Liver (tissue), 8 donors: ENCODE measurements at regions not wholly inside any gene's neighbourhood (a gene's known extent, or its start where the extent isn't known, plus 50 kb on each side); places are given as distances from the start of the nearest gene placed in this dataset.

Source experiments
- DNase-seq: peaks from one replicate; pipeline ENCODE4 v3.0.0-alpha.2; 2017; ENCODE audit warnings: low spot score
- H3K27ac ChIP-seq, 2 donors: one replicate each; pipeline ENCODE4 v1.7.0; 2013; ENCODE audit warnings: inconsistent platforms in 2 of 2, low read length in 2 of 2, control low read depth in 1 of 2, low read depth in 1 of 2, mild to moderate bottlenecking in 1 of 2
- H3K27me3 ChIP-seq, 4 donors: one replicate each; pipeline versions ENCODE4 v1.6.1 to v1.7.0; 2013; ENCODE audit warnings: low read length in 3 of 4, inconsistent platforms in 1 of 4, mild to moderate bottlenecking in 1 of 4, moderate library complexity in 1 of 4; ENCODE audit not compliant: control insufficient read depth in 4 of 4, insufficient read depth in 4 of 4
- H3K36me3 ChIP-seq, 4 donors: one replicate each; pipeline versions ENCODE4 v1.6.1 to v1.7.0; 2013; ENCODE audit warnings: low read length in 3 of 4, mild to moderate bottlenecking in 3 of 4, low read depth in 1 of 4, moderate library complexity in 1 of 4; ENCODE audit not compliant: control insufficient read depth in 4 of 4, insufficient read depth in 3 of 4
- H3K4me1 ChIP-seq, 4 donors: one replicate each; pipeline versions ENCODE4 v1.6.1 to v1.7.0; 2013; ENCODE audit warnings: low read length in 3 of 4, mild to moderate bottlenecking in 3 of 4, moderate library complexity in 1 of 4; ENCODE audit not compliant: control insufficient read depth in 4 of 4, insufficient read depth in 4 of 4
- H3K4me3 ChIP-seq, 3 donors: one replicate each; pipeline versions ENCODE4 v1.6.1 to v1.7.0; 2013; ENCODE audit warnings: low read length in 3 of 3, control low read depth in 1 of 3, low read depth in 1 of 3, mild to moderate bottlenecking in 1 of 3
- H3K9ac ChIP-seq, 2 donors: one replicate each; pipeline ENCODE4 v1.7.0; 2013; ENCODE audit warnings: low read length in 2 of 2, mild to moderate bottlenecking in 2 of 2, moderate library complexity in 2 of 2, control low read depth in 1 of 2, low read depth in 1 of 2
- H3K9me3 ChIP-seq, 4 donors: one replicate each; pipeline versions ENCODE4 v1.6.1 to v1.7.0; 2013; ENCODE audit warnings: low read length in 3 of 4; ENCODE audit not compliant: control insufficient read depth in 4 of 4
- ATF3 ChIP-seq: IDR thresholded peaks from 2 replicates; pipeline ENCODE4 v1.6.1; 2016; ENCODE audit warnings: antibody characterized with exemption
- CTCF ChIP-seq: fragments of 150-350 bp; IDR thresholded peaks from 2 replicates; pipeline ENCODE4 v1.5.1; 2017; ENCODE audit warnings: improper control_type of control experiment, low read depth, low read length; ENCODE audit not compliant: missing input control
- EGR1 ChIP-seq, 2 donors: IDR thresholded peaks; 2 replicates each; pipeline ENCODE4 v1.6.1; 2016 to 2018; ENCODE audit warnings: antibody characterized with exemption in 2 of 2, low read depth in 2 of 2
- FOXA1 ChIP-seq: IDR thresholded peaks from 2 replicates; pipeline ENCODE4 v1.6.1; 2016; ENCODE audit warnings: antibody characterized with exemption
- FOXA2 ChIP-seq: IDR thresholded peaks from 2 replicates; pipeline ENCODE4 v1.6.1; 2016; ENCODE audit warnings: antibody characterized with exemption
- GABPA ChIP-seq, 2 donors: IDR thresholded peaks in 1 of 2; conservative IDR thresholded peaks in 1 of 2; 2 replicates each; pipeline ENCODE4 v1.6.1; 2016; ENCODE audit warnings: antibody characterized with exemption in 2 of 2, mild to moderate bottlenecking in 1 of 2, moderate library complexity in 1 of 2
- HNF4A ChIP-seq, 2 donors: conservative IDR thresholded peaks; 2 replicates each; pipeline ENCODE4 v1.6.1; 2016; ENCODE audit warnings: antibody characterized with exemption in 2 of 2, mild to moderate bottlenecking in 2 of 2
- HNF4G ChIP-seq: IDR thresholded peaks from 2 replicates; pipeline ENCODE4 v1.6.1; 2016; ENCODE audit warnings: antibody characterized with exemption
- JUND ChIP-seq, 2 donors: IDR thresholded peaks; 2 replicates each; pipeline ENCODE4 v1.6.1; 2016; ENCODE audit warnings: antibody characterized with exemption in 2 of 2
- MAX ChIP-seq: IDR thresholded peaks from 2 replicates; pipeline ENCODE4 v1.6.1; 2016; ENCODE audit warnings: antibody characterized with exemption
- NR2F2 ChIP-seq: IDR thresholded peaks from 2 replicates; pipeline ENCODE4 v1.6.1; 2016; ENCODE audit warnings: antibody characterized with exemption
- RAD21 ChIP-seq, 2 donors: IDR thresholded peaks; 2 replicates each; pipeline ENCODE4 v1.6.1; 2016; ENCODE audit warnings: antibody characterized with exemption in 2 of 2, mild to moderate bottlenecking in 2 of 2
- REST ChIP-seq: IDR thresholded peaks from 2 replicates; pipeline ENCODE4 v1.6.1; 2016; ENCODE audit warnings: antibody characterized with exemption, mild to moderate bottlenecking
- RXRA ChIP-seq, 2 donors: IDR thresholded peaks; 2 replicates each; pipeline ENCODE4 v1.6.1; 2017 to 2018; ENCODE audit warnings: antibody characterized with exemption in 2 of 2, mild to moderate bottlenecking in 1 of 2
- SP1 ChIP-seq: IDR thresholded peaks from 2 replicates; pipeline ENCODE4 v1.6.1; 2018; ENCODE audit warnings: antibody characterized with exemption, mild to moderate bottlenecking
- TAF1 ChIP-seq: conservative IDR thresholded peaks from 2 replicates; pipeline ENCODE4 v1.6.1; 2016; ENCODE audit warnings: antibody characterized with exemption, mild to moderate bottlenecking
- YY1 ChIP-seq: IDR thresholded peaks from 2 replicates; pipeline ENCODE4 v1.6.1; 2016; ENCODE audit warnings: antibody characterized with exemption, mild to moderate bottlenecking
- ZBTB33 ChIP-seq: IDR thresholded peaks from 2 replicates; pipeline ENCODE4 v1.6.1; 2016; ENCODE audit warnings: antibody characterized with exemption
- WGBS: extraction: QIAGEN DNeasy Blood & Tissue Kit; methylation state at CpG from one replicate; pipeline ENCODE4 v1.1.7; 2013; 5-methylcytosine and 5-hydroxymethylcytosine counted together
- donor health status: healthy.
- donor health status: healthy.
- donor health status: healthy.
- donor health status: healthy.
- donor health status: healthy.

GRCh38 chr14:43362586-43362985 is 1144.5 kb downstream of the FSCB start:
- no peak for TF ChIP-seq SP1
- no peak for TF ChIP-seq REST
- TF ChIP-seq ATF3, result no peak
- TF ChIP-seq TAF1, result no peak
- TF ChIP-seq MAX, result no peak
- no peak for TF ChIP-seq GABPA (IDR thresholded peaks at IDR 0.05 in 1 of 2, conservative IDR thresholded peaks at IDR 0.05 in 1 of 2)
- TF ChIP-seq JUND (IDR thresholded peaks at IDR 0.05), result no peak
- TF ChIP-seq RAD21 (IDR thresholded peaks at IDR 0.05), result no peak
- no peak for TF ChIP-seq NR2F2
- no peak for TF ChIP-seq ZBTB33
- no peak for TF ChIP-seq FOXA2
- no peak for TF ChIP-seq HNF4G
- TF ChIP-seq EGR1 (IDR thresholded peaks at IDR 0.05; ENCODE audit: low read depth in 2 of 2), result no peak
- no peak for TF ChIP-seq YY1
- H3K4me3 ChIP-seq, result no peak overlapping the region
- no peak overlapping the region for H3K27ac ChIP-seq
- H3K27me3 ChIP-seq, result no peaks in the 10 kb centered on the region
- no peaks in the 10 kb centered on the region for H3K36me3 ChIP-seq
- WGBS, result 93% methylated on average over 3 of the region's 3 CpGs
- H3K9me3 ChIP-seq, result no peaks in the 10 kb centered on the region
- no peak overlapping the region for H3K9ac ChIP-seq
- no peak for DNase-seq
- no peaks in the 10 kb centered on the region for H3K4me1 ChIP-seq

- Histone ChIP-seq H3K27ac (no peak overlapping the region), H3K36me3 (no peaks in the 10 kb centered on the region), H3K9me3 (no peaks in the 10 kb centered on the region), H3K4me1 (no peaks in the 10 kb centered on the region), H3K9ac (no peak overlapping the region), H3K27me3 (no peaks in the 10 kb centered on the region), H3K4me3 (no peak overlapping the region)
- TF ChIP-seq RXRA (IDR thresholded peaks at IDR 0.05) (no peak), EGR1 (IDR thresholded peaks at IDR 0.05; ENCODE audit: low read depth in 2 of 2) (no peak), ATF3 (no peak), CTCF (no peak), FOXA1 (no peak), HNF4A (conservative IDR thresholded peaks at IDR 0.05) (no peak), GABPA (IDR thresholded peaks at IDR 0.05 in 1 of 2, conservative IDR thresholded peaks at IDR 0.05 in 1 of 2) (no peak), HNF4G (no peak), MAX (no peak)
- DNase-seq, result no peak
Measured at GRCh38 chr14:43361751-43362150, 1145.3 kb downstream of the FSCB start.
